CD4-positive, alpha-beta T cell treated with Interleukin-12 subunit alpha and Interleukin-12 subunit beta, for 1 hour (primary cell): ENCODE measurements at regions not wholly inside any gene's neighbourhood (a gene's known extent, or its start where the extent isn't known, plus 50 kb on each side); places are given as distances from the start of the nearest gene placed in this dataset.

Experiments
- DNase-seq: peaks from one replicate; pipeline ENCODE4 v3.0.0-alpha.2; 2020

GRCh38 chr21:35792569-35793305 is 267.6 kb downstream of the SETD4 start:
- DNase-seq = no peak

- no peak for DNase-seq
Measured at GRCh38 chr21:35791541-35792325, 268.6 kb downstream of the SETD4 start.

GRCh38 chr21:35783721-35784120 is 276.6 kb downstream of the SETD4 start:
- DNase-seq = no peak

DNA sequence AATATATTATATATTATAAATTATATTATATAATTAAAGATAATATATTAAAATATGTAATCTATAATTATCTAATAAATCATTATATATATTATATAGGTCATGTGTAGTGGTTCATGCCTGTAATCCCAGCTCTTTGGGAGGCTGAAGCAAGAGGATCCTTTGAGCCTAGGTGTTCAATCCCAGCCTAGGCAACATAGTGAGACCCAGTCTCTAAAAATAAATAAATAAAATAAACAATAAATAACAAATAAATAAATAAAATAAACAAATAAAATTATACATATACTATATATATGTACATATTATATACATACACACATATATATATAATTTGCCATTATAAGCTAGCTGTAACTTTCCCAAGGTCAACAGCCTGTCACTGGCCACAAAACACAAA is 277.7 kb downstream of the SETD4 start:
- DNase-seq = no peak

GRCh38 chr21:35780983-35781382 is 279.3 kb downstream of the SETD4 start:
- no peak for DNase-seq

DNA sequence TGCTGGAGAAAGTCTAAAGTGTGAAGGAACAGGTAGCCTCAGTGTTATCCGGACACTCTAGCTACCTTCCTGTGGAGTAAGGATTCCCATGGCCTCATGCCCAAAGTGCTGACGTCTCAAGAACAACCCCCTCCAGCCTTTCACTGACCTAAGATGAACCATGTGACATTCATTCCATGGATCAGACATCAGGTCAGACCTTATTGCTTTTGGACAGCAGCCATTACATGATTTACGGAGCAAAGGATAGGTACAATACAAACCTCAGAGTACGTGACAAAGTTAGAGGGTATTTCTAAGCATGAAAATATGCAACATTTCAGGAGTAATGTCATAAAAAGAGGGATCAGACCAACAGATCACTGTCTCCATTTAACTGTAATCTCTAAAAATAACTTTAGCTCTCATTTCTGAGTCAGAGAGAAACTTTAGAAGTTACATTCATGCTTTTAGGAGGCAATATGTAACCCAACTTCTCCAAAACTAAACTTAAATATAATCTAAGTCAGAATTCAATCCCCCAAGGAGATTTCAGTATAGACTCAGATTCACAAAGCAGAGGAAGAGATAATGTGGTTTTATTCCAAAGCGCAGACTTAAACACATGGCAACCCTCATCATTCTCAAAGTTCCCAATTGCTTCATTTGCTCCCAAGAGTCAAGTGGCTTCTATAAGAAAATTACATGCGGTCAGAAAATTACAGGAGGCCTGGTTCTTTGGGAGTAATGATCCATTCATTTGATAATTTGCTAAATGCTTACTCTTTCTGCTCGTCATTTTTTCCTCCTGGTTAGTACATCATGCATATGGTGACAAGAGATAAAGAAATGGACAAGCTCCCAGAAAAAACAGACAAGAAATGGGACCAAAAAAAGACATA is 280.4 kb downstream of the SETD4 start:
- no peak for DNase-seq

- no peak for DNase-seq
Measured at GRCh38 chr21:35779167-35779566, 281.2 kb downstream of the SETD4 start.

DNA sequence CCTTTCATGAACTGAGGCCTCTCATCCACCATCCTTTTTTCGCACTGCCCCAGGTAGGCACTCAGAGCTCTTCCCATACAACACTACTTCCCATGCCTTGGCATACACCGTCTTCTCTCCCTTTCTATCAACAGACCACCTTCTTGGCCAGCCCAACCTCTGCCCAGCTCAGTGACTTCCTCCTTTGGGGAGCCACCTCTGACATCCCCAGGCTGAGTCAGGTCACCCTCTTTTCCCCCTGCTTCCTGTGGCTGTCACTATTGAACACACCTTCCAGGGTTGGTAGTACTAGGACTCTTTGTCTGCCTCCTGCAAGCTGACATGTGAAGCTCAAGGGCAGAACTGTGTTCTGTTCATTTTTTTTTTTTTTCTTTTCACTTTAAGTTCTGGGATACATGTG is 283.2 kb downstream of the SETD4 start:
- DNase-seq = no peak

GRCh38 chr21:35775778-35776544 is 284.4 kb downstream of the SETD4 start:
- DNase-seq = no peak

GRCh38 chr21:35770101-35770945 is 290.0 kb downstream of the SETD4 start:
- DNase-seq = no peak

- DNase-seq = no peak
Measured at GRCh38 chr21:35768187-35768586, 292.1 kb downstream of the SETD4 start.

DNA sequence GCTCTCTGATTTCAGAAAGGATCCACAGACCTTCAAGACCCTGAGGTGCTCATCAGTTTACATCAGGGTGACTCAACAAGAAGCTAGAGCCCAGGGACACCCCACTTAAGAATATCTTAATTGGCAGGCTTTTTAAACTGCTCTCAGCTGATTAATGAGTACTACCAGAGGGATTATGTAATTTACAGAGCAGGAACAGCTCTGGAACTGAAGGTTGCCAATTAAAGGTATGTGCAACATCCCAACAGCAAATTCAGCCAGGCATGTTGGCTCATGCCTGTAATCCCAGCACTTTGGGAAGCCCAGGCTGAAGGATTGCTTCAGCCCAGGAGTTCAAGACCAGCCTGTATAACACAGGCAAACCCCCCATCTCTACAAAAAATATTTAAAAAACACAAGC is 295.7 kb downstream of the SETD4 start:
- no peak for DNase-seq

DNA sequence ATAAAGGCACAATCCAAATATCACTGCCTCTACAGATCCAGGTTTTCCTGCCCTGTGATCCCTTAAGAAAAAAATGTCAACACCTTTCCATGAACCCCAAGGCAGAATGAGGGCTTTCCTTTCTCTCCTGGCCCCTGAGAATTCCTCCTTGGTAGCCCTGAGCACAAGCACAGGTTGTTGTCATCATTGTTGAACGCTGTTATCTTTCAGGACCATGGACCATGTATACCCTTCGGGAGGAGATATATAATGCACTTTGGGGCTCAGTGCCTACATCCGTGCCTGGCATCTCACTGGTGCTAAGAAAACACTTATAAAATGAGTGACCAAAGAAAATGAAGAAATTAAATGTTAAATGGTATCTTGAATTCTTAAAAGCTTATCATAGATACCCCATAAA is 296.2 kb downstream of the SETD4 start:
- DNase-seq = no peak

DNA sequence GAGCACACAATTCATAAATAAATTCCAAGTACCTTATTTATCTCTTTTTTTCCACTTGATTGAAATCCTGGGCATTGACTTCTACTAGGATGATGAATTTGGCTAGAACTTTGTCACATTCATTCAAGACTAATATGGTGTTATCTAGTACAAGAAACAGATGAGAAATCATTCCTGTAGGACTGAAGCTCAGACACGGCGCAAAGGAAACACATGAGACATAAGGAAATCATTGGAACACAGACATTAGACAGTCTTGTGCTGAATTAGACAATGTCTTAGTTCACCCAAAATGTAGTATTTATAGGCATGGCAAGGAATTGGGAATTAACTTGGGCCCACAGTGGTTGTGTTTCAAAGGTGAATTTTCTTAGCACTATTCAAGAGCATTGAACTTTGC is 305.7 kb downstream of the SETD4 start:
- no peak for DNase-seq

DNA sequence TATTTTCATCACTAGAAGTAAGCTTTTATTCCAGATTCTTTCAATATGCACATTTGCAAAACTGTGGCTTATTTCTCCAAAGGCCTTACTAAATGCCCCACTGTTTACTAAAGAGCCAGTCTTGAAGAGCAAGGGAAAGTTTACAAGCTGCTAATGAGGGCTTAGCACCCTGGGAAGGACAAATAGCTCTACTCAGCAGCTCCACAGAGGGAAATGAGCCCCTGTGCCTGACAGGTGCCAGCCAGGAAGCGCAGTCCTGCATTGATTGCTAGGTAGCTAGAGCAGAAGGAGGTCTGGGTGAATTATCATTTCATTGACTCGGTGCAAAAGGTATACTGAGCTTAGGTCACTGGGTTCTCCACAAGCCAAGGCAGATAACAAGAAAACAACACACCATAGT is 307.0 kb downstream of the SETD4 start:
- no peak for DNase-seq

GRCh38 chr21:35751171-35751570 is 309.2 kb downstream of the SETD4 start:
- no peak for DNase-seq

DNA sequence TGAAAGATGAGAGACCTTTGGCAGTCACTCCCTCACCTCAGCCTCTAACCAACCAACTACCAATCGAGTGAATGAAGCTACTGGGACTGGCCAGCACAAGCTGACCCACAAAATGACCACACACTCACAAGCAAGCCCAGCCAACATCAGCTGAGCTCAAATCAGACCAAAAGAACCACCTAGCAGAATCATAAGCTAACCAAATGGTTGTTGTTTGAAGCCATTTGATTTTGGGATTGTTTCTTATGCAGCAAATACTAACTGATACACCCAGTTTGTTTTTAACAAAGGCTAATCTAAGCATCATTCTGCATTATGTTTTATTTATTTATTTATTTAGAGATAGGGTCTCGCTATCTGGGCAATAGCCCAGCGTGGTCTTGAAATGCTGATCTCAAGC is 310.4 kb downstream of the SETD4 start:
- no peak for DNase-seq

DNA sequence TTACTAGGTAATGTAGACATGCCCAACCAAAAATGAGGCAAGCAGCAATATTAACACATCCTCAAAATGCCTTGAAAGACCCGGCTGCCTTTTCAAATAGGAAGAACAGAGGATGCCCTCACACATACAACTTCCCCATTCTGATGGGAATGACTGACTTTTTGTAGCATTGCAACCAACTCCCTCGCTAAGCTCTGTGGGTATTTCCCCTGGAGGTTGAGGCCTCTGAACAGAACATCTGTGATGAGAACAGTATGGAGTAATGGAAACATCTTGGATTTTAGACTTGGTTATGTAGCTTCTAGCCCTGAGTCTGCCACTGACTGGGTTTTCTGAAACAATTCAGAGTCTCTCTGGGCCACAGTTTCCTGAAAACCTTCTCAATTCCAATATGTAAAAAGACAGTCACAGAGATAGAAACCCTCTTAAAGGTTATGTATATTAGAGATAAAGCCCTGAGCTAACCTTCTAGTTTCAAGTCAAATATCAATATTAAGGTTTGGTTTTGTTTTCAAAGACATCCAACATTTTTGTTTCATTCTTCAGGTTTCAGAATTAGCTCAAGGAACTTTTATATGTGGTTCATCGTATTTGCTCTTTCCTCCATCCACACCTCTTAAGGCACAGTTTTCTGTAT is 311.5 kb downstream of the SETD4 start:
- no peak for DNase-seq

DNA sequence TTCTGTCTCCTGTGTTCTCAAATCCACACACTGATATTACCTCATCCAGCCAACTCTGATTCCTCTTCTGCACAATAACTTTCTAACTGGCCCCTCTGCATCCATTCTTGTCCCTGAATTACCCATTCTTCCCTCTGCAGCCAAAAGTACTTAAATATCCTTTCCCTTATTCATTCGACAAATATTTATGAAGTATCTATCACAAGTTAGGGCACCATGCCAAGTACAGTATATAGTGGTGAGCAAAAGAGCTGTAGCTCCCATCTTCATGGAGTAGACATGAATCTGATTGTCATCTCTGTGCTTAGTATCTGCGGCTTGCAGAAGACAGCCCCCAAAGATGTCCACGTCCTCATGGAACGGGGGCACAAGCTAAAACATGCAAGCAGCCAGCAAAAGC is 316.8 kb downstream of the SETD4 start:
- no peak for DNase-seq

DNA sequence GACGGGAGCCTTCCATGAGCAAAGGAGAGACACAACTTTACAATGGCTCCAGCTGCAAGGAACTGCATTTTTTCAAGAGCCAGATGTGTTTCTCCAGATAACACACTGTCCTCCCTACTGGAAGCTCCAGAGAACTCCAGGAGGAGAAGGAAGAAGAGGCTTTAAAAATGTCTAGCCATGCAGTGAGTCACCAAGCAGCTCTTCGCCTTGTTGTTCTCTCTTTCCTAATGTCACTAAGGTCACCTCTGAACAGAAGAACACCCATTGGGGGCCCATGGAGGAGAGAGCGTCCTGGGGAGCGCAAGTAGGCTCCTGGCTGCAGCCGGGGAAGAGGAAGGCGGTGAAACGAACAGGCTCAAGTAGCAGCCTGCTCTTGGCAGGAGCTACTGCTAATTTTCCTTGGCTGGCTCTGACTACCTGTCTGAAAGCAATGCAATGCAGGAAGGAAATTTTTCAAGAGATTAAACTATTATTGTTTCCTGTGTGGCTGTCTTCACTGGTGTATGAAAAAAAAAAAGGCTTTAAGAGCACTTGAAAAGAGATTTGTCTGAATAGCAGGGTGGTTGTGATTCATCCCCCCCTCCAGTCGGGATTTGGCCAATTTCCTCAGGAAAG is 321.9 kb downstream of the SETD4 start:
- DNase-seq = no peak

GRCh38 chr21:35737899-35738346 is 322.4 kb downstream of the SETD4 start:
- DNase-seq = no peak
